Fibroblast of pulmonary artery (primary cell): ENCODE measurements at regions not wholly inside any gene's neighbourhood (a gene's known extent, or its start where the extent isn't known, plus 50 kb on each side); places are given as distances from the start of the nearest gene placed in this dataset.

ENCODE experiments used
- DNase-seq: peaks from one replicate; pipeline ENCODE4 v3.0.0-alpha.2; 2010; ENCODE audit warnings: low read depth
- H3K4me3 ChIP-seq: replicated peaks from 2 replicates; pipeline ENCODE4 v1.5.1; 2011; ENCODE audit warnings: low read depth, mild to moderate bottlenecking, control low read depth, low read length, moderate library complexity
- CTCF ChIP-seq: IDR thresholded peaks from 2 replicates; pipeline ENCODE4 v1.5.1; 2011; ENCODE audit warnings: mild to moderate bottlenecking, control low read depth, low read length, inconsistent platforms; ENCODE audit errors: missing control alignments

- DNase-seq = peak; percentile 38
- TF ChIP-seq CTCF = no peak
- no peak overlapping the region for H3K4me3 ChIP-seq
Observed at GRCh38 chr16:72532906-72533410, 361.0 kb upstream of the PMFBP1 start.

- H3K4me3 ChIP-seq = no peak overlapping the region
- peak; percentile 93 for DNase-seq
- TF ChIP-seq CTCF = peak; percentile 57
Observed at GRCh38 chr16:72530434-72530833, 358.5 kb upstream of the PMFBP1 start.

GRCh38 chr16:72523087-72523486 lies 351.1 kb upstream of the PMFBP1 start:
- no peak overlapping the region for H3K4me3 ChIP-seq
- no peak for TF ChIP-seq CTCF
- no peak for DNase-seq

- TF ChIP-seq CTCF = no peak
Observed at GRCh38 chr16:72517154-72517553, 345.2 kb upstream of the PMFBP1 start.

GRCh38 chr16:72511171-72511570 lies 339.2 kb upstream of the PMFBP1 start:
- TF ChIP-seq CTCF = no peak
- H3K4me3 ChIP-seq = no peak overlapping the region
- no peak for DNase-seq

More at GRCh38 chr16:72517154-72517553, 345.2 kb upstream of the PMFBP1 start:
- H3K4me3 ChIP-seq = no peak overlapping the region
- no peak for DNase-seq

GRCh38 chr16:72508191-72508590 lies 336.2 kb upstream of the PMFBP1 start:
- no peak overlapping the region for H3K4me3 ChIP-seq
- TF ChIP-seq CTCF = no peak
- DNase-seq = peak; percentile 10

GRCh38 chr16:72502594-72503005 lies 330.6 kb upstream of the PMFBP1 start:
- no peak for TF ChIP-seq CTCF
- H3K4me3 ChIP-seq = no peak overlapping the region
- DNase-seq = no peak
